ENCODE measurements at regions not wholly inside any gene's neighbourhood (a gene's known extent, or its start where the extent isn't known, plus 50 kb on each side); places are given as distances from the start of the nearest gene placed in this dataset.

DNA sequence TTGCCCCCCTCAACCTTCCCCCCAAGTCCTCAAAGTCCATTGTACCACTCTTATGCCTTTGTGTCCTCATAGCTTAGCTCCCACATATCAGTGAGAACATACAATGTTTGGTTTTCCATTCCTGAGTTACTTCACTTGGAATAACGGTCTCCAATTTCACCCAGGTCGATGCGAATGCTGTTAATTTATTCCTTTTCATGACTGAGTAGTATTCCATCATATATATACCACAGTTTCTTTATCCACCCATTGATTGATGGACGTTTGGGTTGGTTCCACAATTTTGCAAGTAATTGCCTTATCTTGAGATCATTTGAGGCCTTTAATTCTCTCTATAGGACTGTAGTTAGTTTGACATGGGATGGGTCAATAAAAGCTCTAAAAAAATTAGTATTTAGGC, 124.7 kb downstream of the ARL4A start:
- ATAC-seq (ENCODE audit: low FRiP score) (no peak), DNase-seq (no peak)
- Histone ChIP-seq H3K27me3 (ENCODE audit: control insufficient read depth in 1 of 2, insufficient read depth in 2 of 2, low read length in 1 of 2) (no peaks in the 10 kb centered on the region), H3K27ac (ENCODE audit: low read depth in 1 of 2, low read length in 2 of 2) (no peak overlapping the region), H3K9me3 (ENCODE audit: control insufficient read depth, low read length) (no peaks in the 10 kb centered on the region), H3K4me1 (ENCODE audit: control insufficient read depth in 1 of 2, insufficient read depth in 2 of 2, low read length in 2 of 2) (no peaks in the 10 kb centered on the region), H3K4me3 (ENCODE audit: low read length in 2 of 2) (no peak overlapping the region), H3K36me3 (ENCODE audit: control insufficient read depth in 1 of 2, insufficient read depth in 2 of 2, low read length in 1 of 2) (no peaks in the 10 kb centered on the region)
- intact Hi-C loops (cut with DNase I) = no loop called here
- WGBS, 2 donors = 85% methylated on average over 4 of the region's 4 CpGs

DNA sequence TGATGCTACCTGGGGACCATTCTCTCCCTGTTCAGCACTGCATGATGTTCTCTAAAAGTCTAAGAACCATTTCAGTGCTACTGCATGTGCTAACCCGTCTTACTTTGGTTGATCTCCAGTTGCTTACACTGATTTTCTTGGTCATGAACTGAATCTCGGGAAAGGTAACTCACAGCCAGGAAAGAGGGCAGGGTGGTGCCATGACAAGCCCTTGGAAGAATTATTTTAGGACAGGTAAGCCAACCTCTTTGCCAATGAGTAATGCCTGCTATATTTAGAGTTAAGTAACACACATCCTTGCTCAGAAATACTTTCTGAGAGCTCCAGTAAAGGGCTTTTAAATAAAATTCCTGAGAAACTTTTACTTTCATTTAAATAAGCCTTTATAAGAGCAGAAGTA, 126.7 kb downstream of the ARL4A start:
- no peaks in the 10 kb centered on the region for H3K9me3 ChIP-seq (ENCODE audit: control insufficient read depth, low read length)
- ATAC-seq (ENCODE audit: low FRiP score) (no peak), DNase-seq (no peak)
- no peaks in the 10 kb centered on the region for H3K27me3 ChIP-seq (ENCODE audit: control insufficient read depth in 1 of 2, insufficient read depth in 2 of 2, low read length in 1 of 2)
- no peaks in the 10 kb centered on the region for H3K4me1 ChIP-seq (ENCODE audit: control insufficient read depth in 1 of 2, insufficient read depth in 2 of 2, low read length in 2 of 2)
- H3K36me3 ChIP-seq (ENCODE audit: control insufficient read depth in 1 of 2, insufficient read depth in 2 of 2, low read length in 1 of 2) = no peaks in the 10 kb centered on the region
- intact Hi-C loops (cut with DNase I) = no loop called here
- H3K4me3 ChIP-seq (ENCODE audit: low read length in 2 of 2) = no peak overlapping the region
- no peak overlapping the region for H3K27ac ChIP-seq (ENCODE audit: low read depth in 1 of 2, low read length in 2 of 2)
- 62 to 76% methylated on average over 2 of the region's 2 CpGs for WGBS, 2 donors

DNA sequence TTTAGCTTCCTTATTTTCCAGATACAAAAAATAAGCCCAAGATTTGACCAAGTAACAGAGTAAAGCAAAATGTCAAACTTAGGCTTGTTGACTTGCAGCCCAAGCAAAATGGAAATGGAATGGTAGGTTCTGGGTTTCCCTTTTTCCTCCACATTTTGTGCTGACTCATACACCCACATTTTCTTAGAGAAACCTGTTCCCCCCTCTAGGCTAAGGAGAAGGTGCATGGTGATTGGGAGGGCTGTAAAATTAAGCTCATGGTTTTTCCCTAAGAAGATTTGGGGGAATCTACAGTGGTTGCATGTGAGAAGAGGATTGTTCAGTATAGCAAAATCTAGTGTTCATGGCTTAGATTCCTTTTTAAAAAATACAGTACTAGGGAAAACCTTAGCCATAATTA, 127.4 kb downstream of the ARL4A start:
- DNase-seq (no peak), ATAC-seq (ENCODE audit: low FRiP score) (no peak)
- intact Hi-C loops (cut with DNase I) = no loop called here
- Histone ChIP-seq H3K27me3 (ENCODE audit: control insufficient read depth in 1 of 2, insufficient read depth in 2 of 2, low read length in 1 of 2) (no peaks in the 10 kb centered on the region), H3K9me3 (ENCODE audit: control insufficient read depth, low read length) (no peaks in the 10 kb centered on the region), H3K4me3 (ENCODE audit: low read length in 2 of 2) (no peak overlapping the region), H3K27ac (ENCODE audit: low read depth in 1 of 2, low read length in 2 of 2) (no peak overlapping the region), H3K36me3 (ENCODE audit: control insufficient read depth in 1 of 2, insufficient read depth in 2 of 2, low read length in 1 of 2) (no peaks in the 10 kb centered on the region), H3K4me1 (ENCODE audit: control insufficient read depth in 1 of 2, insufficient read depth in 2 of 2, low read length in 2 of 2) (no peaks in the 10 kb centered on the region)

DNA sequence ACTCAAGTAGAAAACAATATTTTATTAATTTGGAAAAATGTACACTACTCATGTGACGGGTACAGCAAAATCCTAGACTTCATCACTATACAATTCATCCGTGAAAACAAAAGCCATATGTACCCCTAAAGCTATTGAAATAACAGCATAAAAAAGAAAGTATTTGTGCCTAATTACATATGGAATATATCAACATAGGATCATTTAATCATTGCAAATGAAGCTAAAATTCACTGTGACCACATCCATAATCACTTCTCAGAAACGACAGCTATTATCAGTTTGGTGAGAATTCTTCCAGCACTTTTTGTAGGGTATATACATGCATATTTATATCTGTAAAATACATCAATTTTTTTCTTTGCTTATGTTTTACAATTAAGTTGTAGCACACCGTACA, 128.0 kb downstream of the ARL4A start:
- H3K36me3 ChIP-seq (ENCODE audit: control insufficient read depth in 1 of 2, insufficient read depth in 2 of 2, low read length in 1 of 2) = no peaks in the 10 kb centered on the region
- H3K27ac ChIP-seq (ENCODE audit: low read depth in 1 of 2, low read length in 2 of 2) = no peak overlapping the region
- H3K9me3 ChIP-seq (ENCODE audit: control insufficient read depth, low read length) = no peaks in the 10 kb centered on the region
- WGBS, 2 donors = 95 to 97% methylated on average over 4 of the region's 4 CpGs
- H3K4me1 ChIP-seq (ENCODE audit: control insufficient read depth in 1 of 2, insufficient read depth in 2 of 2, low read length in 2 of 2) = no peaks in the 10 kb centered on the region
- intact Hi-C loops (cut with DNase I) = no loop called here
- DNase-seq = no peak
- no peak overlapping the region for H3K4me3 ChIP-seq (ENCODE audit: low read length in 2 of 2)
- ATAC-seq (ENCODE audit: low FRiP score) = no peak
- no peaks in the 10 kb centered on the region for H3K27me3 ChIP-seq (ENCODE audit: control insufficient read depth in 1 of 2, insufficient read depth in 2 of 2, low read length in 1 of 2)

DNA sequence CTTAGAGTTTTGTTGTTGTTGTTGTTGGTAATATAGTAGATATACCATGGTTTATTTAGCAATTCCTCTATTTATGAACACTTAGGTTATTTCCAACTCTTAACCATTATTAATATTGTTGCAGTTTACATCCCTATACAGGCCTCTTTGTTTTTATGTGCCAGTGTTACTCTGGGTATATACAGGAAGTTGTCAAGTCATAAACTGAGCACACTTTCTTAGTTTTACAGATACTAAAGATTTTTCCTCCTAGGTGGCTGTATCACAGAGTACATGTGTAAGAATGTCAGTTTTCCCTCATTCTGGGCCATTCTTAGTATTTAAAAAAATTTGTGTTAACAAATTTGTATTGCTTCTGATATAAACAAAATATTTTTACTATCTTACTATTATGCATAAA, 128.4 kb downstream of the ARL4A start:
- Histone ChIP-seq H3K4me3 (ENCODE audit: low read length in 2 of 2) (no peak overlapping the region), H3K27ac (ENCODE audit: low read depth in 1 of 2, low read length in 2 of 2) (no peak overlapping the region), H3K27me3 (ENCODE audit: control insufficient read depth in 1 of 2, insufficient read depth in 2 of 2, low read length in 1 of 2) (no peaks in the 10 kb centered on the region), H3K9me3 (ENCODE audit: control insufficient read depth, low read length) (no peaks in the 10 kb centered on the region), H3K36me3 (ENCODE audit: control insufficient read depth in 1 of 2, insufficient read depth in 2 of 2, low read length in 1 of 2) (no peaks in the 10 kb centered on the region), H3K4me1 (ENCODE audit: control insufficient read depth in 1 of 2, insufficient read depth in 2 of 2, low read length in 2 of 2) (no peaks in the 10 kb centered on the region)
- no peak for ATAC-seq (ENCODE audit: low FRiP score)
- DNase-seq = no peak
- intact Hi-C loops (cut with DNase I) = no loop called here

DNA sequence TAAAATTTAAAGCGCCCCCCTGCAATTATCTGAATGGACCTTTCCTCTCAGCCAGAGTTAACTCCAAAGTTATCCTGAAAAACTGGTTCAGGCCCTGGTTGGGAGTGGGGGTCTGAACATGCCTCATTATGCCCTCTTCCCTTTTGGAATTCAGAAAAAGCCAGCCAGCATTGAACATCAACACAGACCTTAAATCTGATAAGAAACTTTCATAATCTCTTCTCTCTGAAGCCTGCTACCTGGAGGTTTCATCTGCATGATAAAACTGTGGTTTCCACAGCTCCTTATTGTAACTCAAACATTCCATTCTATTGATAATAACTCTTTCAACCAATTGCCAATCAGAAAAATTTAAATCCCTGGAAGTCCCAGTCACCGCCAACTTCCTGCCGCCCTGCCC, 133.3 kb downstream of the ARL4A start:
- intact Hi-C loops (cut with DNase I) = no loop called here
- H3K27me3 ChIP-seq (ENCODE audit: control insufficient read depth in 1 of 2, insufficient read depth in 2 of 2, low read length in 1 of 2) = no peaks in the 10 kb centered on the region
- H3K9me3 ChIP-seq (ENCODE audit: control insufficient read depth, low read length) = no peaks in the 10 kb centered on the region
- 65 to 93% methylated on average over 3 of the region's 3 CpGs for WGBS, 2 donors
- no peak for ATAC-seq (ENCODE audit: low FRiP score)
- H3K4me3 ChIP-seq (ENCODE audit: low read length in 2 of 2) = no peak overlapping the region
- no peaks in the 10 kb centered on the region for H3K36me3 ChIP-seq (ENCODE audit: control insufficient read depth in 1 of 2, insufficient read depth in 2 of 2, low read length in 1 of 2)
- H3K4me1 ChIP-seq (ENCODE audit: control insufficient read depth in 1 of 2, insufficient read depth in 2 of 2, low read length in 2 of 2) = no peaks in the 10 kb centered on the region
- no peak for DNase-seq
- no peak overlapping the region for H3K27ac ChIP-seq (ENCODE audit: low read depth in 1 of 2, low read length in 2 of 2)

DNA sequence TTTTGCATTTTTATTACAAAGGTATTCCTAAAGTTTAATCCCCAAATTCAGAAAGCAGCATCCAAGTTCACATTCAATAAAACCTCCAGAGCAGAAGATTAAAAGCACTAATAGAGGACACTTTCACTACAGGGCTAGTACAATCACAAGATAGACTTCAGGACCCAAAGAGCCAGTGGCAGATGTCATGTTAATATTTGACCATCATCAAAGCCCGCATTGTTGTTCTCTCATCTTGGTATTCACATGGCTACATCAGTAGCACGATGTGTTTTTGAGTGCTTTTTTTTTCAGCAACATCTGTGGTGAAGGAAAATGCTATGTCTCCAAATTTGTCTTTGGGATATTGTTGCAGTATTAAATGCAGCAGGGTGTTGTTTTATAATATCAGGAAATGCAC, 134.3 kb downstream of the ARL4A start:
- DNase-seq = no peak
- 71 to 80% methylated on average over 2 of the region's 2 CpGs for WGBS, 2 donors
- ATAC-seq (ENCODE audit: low FRiP score) = no peak
- no peaks in the 10 kb centered on the region for H3K9me3 ChIP-seq (ENCODE audit: control insufficient read depth, low read length)
- no peak overlapping the region for H3K4me3 ChIP-seq (ENCODE audit: low read length in 2 of 2)
- no peaks in the 10 kb centered on the region for H3K27me3 ChIP-seq (ENCODE audit: control insufficient read depth in 1 of 2, insufficient read depth in 2 of 2, low read length in 1 of 2)
- intact Hi-C loops (cut with DNase I) = no loop called here
- H3K4me1 ChIP-seq (ENCODE audit: control insufficient read depth in 1 of 2, insufficient read depth in 2 of 2, low read length in 2 of 2) = no peaks in the 10 kb centered on the region
- H3K27ac ChIP-seq (ENCODE audit: low read depth in 1 of 2, low read length in 2 of 2) = no peak overlapping the region
- no peaks in the 10 kb centered on the region for H3K36me3 ChIP-seq (ENCODE audit: control insufficient read depth in 1 of 2, insufficient read depth in 2 of 2, low read length in 1 of 2)

DNA sequence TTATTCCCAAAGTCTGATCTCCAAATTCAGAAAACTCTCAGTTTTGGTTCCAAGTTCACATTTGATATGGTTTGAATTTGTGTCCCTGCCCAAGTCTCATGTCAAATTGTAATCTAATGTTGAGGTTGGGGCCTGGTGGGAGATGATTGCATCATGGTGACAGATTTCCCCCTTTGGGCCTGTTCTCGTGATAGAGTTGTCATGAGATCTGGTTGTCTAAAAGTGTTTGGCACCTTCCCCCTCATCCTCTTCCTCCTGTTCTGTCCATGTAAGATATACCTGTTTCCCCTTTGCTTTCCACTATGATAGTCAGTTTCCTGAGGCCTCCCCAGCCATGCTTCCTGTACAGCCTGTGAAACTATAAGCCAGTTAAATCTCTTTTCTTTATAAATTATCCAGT, 138.6 kb downstream of the ARL4A start:
- intact Hi-C loops (cut with DNase I) = no loop called here
- no peak for ATAC-seq (ENCODE audit: low FRiP score)
- Histone ChIP-seq H3K36me3 (ENCODE audit: control insufficient read depth in 1 of 2, insufficient read depth in 2 of 2, low read length in 1 of 2) (no peaks in the 10 kb centered on the region), H3K4me1 (ENCODE audit: control insufficient read depth in 1 of 2, insufficient read depth in 2 of 2, low read length in 2 of 2) (peaks cover 0 to 3% of the 10 kb centered on the region in 2 donors), H3K27ac (ENCODE audit: low read depth in 1 of 2, low read length in 2 of 2) (no peak overlapping the region), H3K9me3 (ENCODE audit: control insufficient read depth, low read length) (no peaks in the 10 kb centered on the region), H3K4me3 (ENCODE audit: low read length in 2 of 2) (no peak overlapping the region), H3K27me3 (ENCODE audit: control insufficient read depth in 1 of 2, insufficient read depth in 2 of 2, low read length in 1 of 2) (no peaks in the 10 kb centered on the region)
- no peak for DNase-seq
- 98 to 100% methylated on average over 1 of the region's 1 CpG for WGBS, 2 donors

DNA sequence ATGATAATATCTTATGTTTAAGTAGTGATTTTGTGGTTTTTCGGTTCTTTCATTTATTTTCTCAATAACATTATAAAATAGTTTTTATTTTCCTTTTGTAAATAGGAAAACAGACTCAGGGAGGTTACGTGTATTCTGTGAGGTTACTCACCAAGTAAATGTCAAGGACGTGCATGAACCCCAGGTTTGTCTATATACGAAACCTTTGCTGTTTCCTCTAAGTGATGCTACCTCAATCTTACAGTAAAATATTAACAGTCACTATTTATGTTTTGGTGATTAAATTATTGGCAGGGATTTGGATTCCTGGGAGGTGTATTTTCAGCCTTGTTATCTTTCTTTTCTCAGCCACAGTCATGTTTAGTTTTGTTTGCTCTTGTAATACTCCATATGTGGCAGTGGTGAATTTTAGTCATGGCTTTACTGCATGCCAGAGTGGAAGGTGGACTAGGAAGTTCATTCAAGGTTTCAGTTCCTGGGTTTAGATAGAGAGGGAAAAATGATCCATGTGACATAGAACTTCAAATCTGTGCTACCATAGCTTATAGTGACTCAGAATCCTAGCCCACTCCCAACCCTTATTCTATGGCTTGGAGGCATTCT, 139.9 kb downstream of the ARL4A start:
- Histone ChIP-seq H3K27ac (ENCODE audit: low read depth in 1 of 2, low read length in 2 of 2) (no peak overlapping the region), H3K9me3 (ENCODE audit: control insufficient read depth, low read length) (no peaks in the 10 kb centered on the region), H3K27me3 (ENCODE audit: control insufficient read depth in 1 of 2, insufficient read depth in 2 of 2, low read length in 1 of 2) (no peaks in the 10 kb centered on the region), H3K36me3 (ENCODE audit: control insufficient read depth in 1 of 2, insufficient read depth in 2 of 2, low read length in 1 of 2) (no peaks in the 10 kb centered on the region), H3K4me3 (ENCODE audit: low read length in 2 of 2) (no peak overlapping the region), H3K4me1 (ENCODE audit: control insufficient read depth in 1 of 2, insufficient read depth in 2 of 2, low read length in 2 of 2) (peaks cover 0 to 3% of the 10 kb centered on the region in 2 donors)
- WGBS, 2 donors = 78 to 84% methylated on average over 4 of the region's 4 CpGs
- intact Hi-C loops (cut with DNase I) = no loop called here
- no peak for ATAC-seq (ENCODE audit: low FRiP score)
- no peak for DNase-seq
